Upper lobe of left lung (tissue), 6 donors: ENCODE measurements at regions not wholly inside any gene's neighbourhood (a gene's known extent, or its start where the extent isn't known, plus 50 kb on each side); places are given as distances from the start of the nearest gene placed in this dataset.
A peak's percentile ranks its signal among the peaks of the same experiment; 100 is the strongest.

Experiments used
- ATAC-seq, 2 donors: fragments of 200-7000 bp; cut with Tn5 transposase; one replicate each; pipeline ENCODE4 v1.9.1; 2022; ENCODE audit warnings: mild to moderate bottlenecking in 2 of 2, moderate library complexity in 2 of 2; ENCODE audit not compliant: low FRiP score in 2 of 2
- DNase-seq, 2 donors: peaks; one replicate each; pipeline ENCODE4 v3.0.0-alpha.2; 2019 to 2020
- H3K27ac ChIP-seq, 4 donors: fragments of 200-600 bp; sonication (generic); one replicate each; pipeline ENCODE4 v1.5.1; 2016 to 2019
- H3K27me3 ChIP-seq, 4 donors: fragments of 200-600 bp; sonication (generic); one replicate each; pipeline ENCODE4 v1.5.1; 2017 to 2019
- H3K36me3 ChIP-seq, 4 donors: fragments of 200-600 bp; sonication (generic); one replicate each; pipeline ENCODE4 v1.5.1; 2016 to 2019
- H3K4me1 ChIP-seq, 4 donors: fragments of 200-600 bp; sonication (generic); one replicate each; pipeline ENCODE4 v1.5.1; 2018 to 2019
- H3K4me3 ChIP-seq, 4 donors: fragments of 200-600 bp; sonication (generic); one replicate each; pipeline ENCODE4 v1.5.1; 2017 to 2019; ENCODE audit warnings: mild to moderate bottlenecking in 2 of 4, moderate library complexity in 1 of 4
- H3K9me3 ChIP-seq, 4 donors: fragments of 200-600 bp; sonication (generic); one replicate each; pipeline ENCODE4 v1.5.1; 2018 to 2019
- CTCF ChIP-seq, 6 experiments: fragments of 450-650 bp in 4 of 6; fragments of 200-600 bp in 2 of 6; sonication (generic) in 2 of 6; IDR thresholded peaks; one replicate each; pipeline ENCODE4 v1.5.1; 2016 to 2019; ENCODE audit warnings: antibody characterized with exemption in 6 of 6
- EP300 ChIP-seq, 4 donors: sonication (generic); formaldehyde crosslinking; IDR thresholded peaks; one replicate each; pipeline ENCODE4 v1.5.1; 2017; ENCODE audit warnings: antibody characterized with exemption in 4 of 4, control low read depth in 2 of 4
- POLR2A ChIP-seq, 4 donors: fragments of 450-650 bp; IDR thresholded peaks; one replicate each; pipeline ENCODE4 v1.5.1; 2016 to 2017; ENCODE audit warnings: antibody characterized with exemption in 4 of 4, mild to moderate bottlenecking in 2 of 4
- POLR2AphosphoS5 ChIP-seq, 2 donors: sonication (generic); formaldehyde crosslinking; IDR thresholded peaks; one replicate each; pipeline ENCODE4 v1.5.1; 2017; ENCODE audit warnings: antibody characterized with exemption in 2 of 2
- WGBS, 2 donors: methylation state at CpG; one replicate each; pipeline ENCODE4 v1.1.5; 2017 to 2018; 5-methylcytosine and 5-hydroxymethylcytosine counted together
- donor health status: DM: no; HTN: no; CAD: no; lungs with moderate emphysema.
- donor health status: DM: no; HTN: yes; CAD: no; lungs with severe emphysema.

GRCh38 chr11:70836071-70836470 is 416.3 kb downstream of the SHANK2 start:
- no peak for ATAC-seq

DNA sequence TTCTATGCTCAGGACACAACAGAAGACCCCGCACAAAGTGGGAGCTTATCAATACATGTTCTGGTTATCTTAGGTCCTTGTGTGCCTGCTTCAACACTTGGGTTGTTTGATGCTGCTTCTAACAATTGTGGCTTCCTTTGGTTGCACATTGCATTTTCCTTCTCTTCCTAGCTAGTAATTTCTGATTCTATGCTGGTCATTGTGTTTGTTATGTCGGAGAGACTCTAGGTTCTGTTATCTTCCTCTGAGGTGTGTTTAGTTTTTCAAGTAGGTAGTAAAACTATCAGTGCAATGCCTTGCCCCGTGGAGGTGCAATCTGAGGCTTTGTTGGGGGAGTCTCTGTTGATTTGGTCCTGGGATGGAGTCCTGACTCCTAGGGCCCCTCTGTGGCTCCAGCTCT is 414.2 kb downstream of the SHANK2 start:
- Histone ChIP-seq H3K27me3 (no peaks in the 10 kb centered on the region), H3K4me3 (no peak overlapping the region), H3K36me3 (no peaks in the 10 kb centered on the region), H3K27ac (no peak overlapping the region), H3K4me1 (no peaks in the 10 kb centered on the region), H3K9me3 (peaks cover 0 to 8% (median 0%) of the 10 kb centered on the region in 4 donors)
- TF ChIP-seq POLR2A (IDR thresholded peaks at IDR 0.05) (no peak), CTCF (IDR thresholded peaks at IDR 0.05) (no peak), EP300 (IDR thresholded peaks at IDR 0.05) (no peak), POLR2AphosphoS5 (IDR thresholded peaks at IDR 0.05) (no peak)
- DNase-seq (no peak), ATAC-seq (no peak)
- WGBS, 2 donors, result 88 to 92% methylated on average over 3 of the region's 3 CpGs

More at GRCh38 chr11:70836071-70836470, 416.3 kb downstream of the SHANK2 start:
- peaks cover 0 to 8% (median 0%) of the 10 kb centered on the region in 4 donors for H3K9me3 ChIP-seq
- no peaks in the 10 kb centered on the region for H3K4me1 ChIP-seq
- H3K27ac ChIP-seq, result no peak overlapping the region
- no peak overlapping the region for H3K4me3 ChIP-seq
- no peaks in the 10 kb centered on the region for H3K36me3 ChIP-seq
- DNase-seq, result peak in 1 of 2 donors; percentile 52
- 75 to 85% methylated on average over 4 to 10 of the region's 10 CpGs for WGBS, 2 donors
- no peak for TF ChIP-seq POLR2A (IDR thresholded peaks at IDR 0.05)
- no peak for TF ChIP-seq EP300 (IDR thresholded peaks at IDR 0.05)
- no peak for TF ChIP-seq POLR2AphosphoS5 (IDR thresholded peaks at IDR 0.05)
- H3K27me3 ChIP-seq, result no peaks in the 10 kb centered on the region

DNA sequence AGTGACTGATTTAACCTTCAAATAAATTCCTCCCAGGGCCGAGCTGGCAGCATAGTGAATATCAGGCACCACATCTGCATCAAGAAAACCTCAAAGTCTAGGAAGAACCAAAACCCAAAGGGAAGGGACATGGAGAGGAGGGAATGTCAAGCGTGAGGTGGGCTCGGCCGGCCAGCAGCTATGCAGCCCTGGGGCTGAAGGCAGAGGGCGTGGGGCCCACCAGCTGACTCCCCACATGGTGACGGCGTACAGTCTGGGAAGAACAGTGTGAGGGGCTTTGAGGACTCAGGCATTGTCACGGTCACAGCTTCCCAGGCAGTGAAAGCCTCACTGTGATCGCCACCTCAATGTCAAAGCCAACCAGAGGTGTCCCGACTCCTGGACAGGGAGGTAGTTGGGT is 412.5 kb downstream of the SHANK2 start:
- no peak for ATAC-seq
- 90 to 98% methylated on average over 10 of the region's 10 CpGs for WGBS, 2 donors
- peak in 1 of 2 donors; percentile 54 for DNase-seq

GRCh38 chr11:70841264-70841663 is 411.1 kb downstream of the SHANK2 start:
- Histone ChIP-seq H3K27me3 (no peaks in the 10 kb centered on the region), H3K36me3 (no peaks in the 10 kb centered on the region), H3K4me1 (no peaks in the 10 kb centered on the region), H3K4me3 (no peak overlapping the region), H3K27ac (no peak overlapping the region), H3K9me3 (peaks cover 0 to 8% (median 0%) of the 10 kb centered on the region in 4 donors)
- WGBS, 2 donors, result 91 to 96% methylated on average over 5 to 7 of the region's 8 CpGs
- peak in 1 of 2 donors; percentile 13 for DNase-seq
- ATAC-seq, result no peak
- TF ChIP-seq CTCF (IDR thresholded peaks at IDR 0.05) (no peak), POLR2A (IDR thresholded peaks at IDR 0.05) (no peak), POLR2AphosphoS5 (IDR thresholded peaks at IDR 0.05) (no peak), EP300 (IDR thresholded peaks at IDR 0.05) (no peak)

More for the DNA sequence above, 412.5 kb downstream of the SHANK2 start:
- Histone ChIP-seq H3K27me3 (no peaks in the 10 kb centered on the region), H3K9me3 (peaks cover 0 to 8% (median 0%) of the 10 kb centered on the region in 4 donors), H3K4me3 (no peak overlapping the region), H3K27ac (no peak overlapping the region), H3K4me1 (no peaks in the 10 kb centered on the region), H3K36me3 (no peaks in the 10 kb centered on the region)
- TF ChIP-seq CTCF (IDR thresholded peaks at IDR 0.05) (no peak), POLR2AphosphoS5 (IDR thresholded peaks at IDR 0.05) (no peak)

DNA sequence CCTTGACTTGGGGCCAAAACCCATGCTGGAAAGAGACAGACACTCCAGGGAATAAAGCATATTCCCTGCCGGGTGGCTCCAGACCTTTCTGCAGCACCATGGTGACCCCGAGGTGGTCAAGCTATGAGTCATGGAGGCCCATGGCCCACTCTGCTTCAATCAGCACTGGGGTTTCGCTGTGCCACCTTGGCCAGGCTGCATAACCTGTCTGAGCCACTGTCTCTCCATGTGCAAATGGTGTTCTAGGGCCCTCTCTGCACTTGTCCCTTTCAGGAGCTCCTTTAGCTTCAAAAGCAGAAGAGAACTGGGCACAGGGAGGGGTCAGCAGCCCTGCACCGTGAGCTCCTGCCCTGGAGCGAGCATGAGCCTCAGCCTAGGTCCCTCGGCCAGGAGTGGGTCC is 410.1 kb downstream of the SHANK2 start:
- Histone ChIP-seq H3K27ac (no peak overlapping the region), H3K4me1 (no peaks in the 10 kb centered on the region), H3K27me3 (no peaks in the 10 kb centered on the region), H3K9me3 (peaks cover 0 to 8% (median 0%) of the 10 kb centered on the region in 4 donors), H3K36me3 (no peaks in the 10 kb centered on the region), H3K4me3 (no peak overlapping the region)
- no peak for TF ChIP-seq POLR2AphosphoS5 (IDR thresholded peaks at IDR 0.05)
- TF ChIP-seq EP300 (IDR thresholded peaks at IDR 0.05), result no peak
- no peak for TF ChIP-seq CTCF (IDR thresholded peaks at IDR 0.05)
- no peak for TF ChIP-seq POLR2A (IDR thresholded peaks at IDR 0.05)
- 75 to 82% methylated on average over 4 to 6 of the region's 6 CpGs for WGBS, 2 donors
- DNase-seq, result no peak
- no peak for ATAC-seq
